Loucy (cell line): ENCODE measurements at regions not wholly inside any gene's neighbourhood (a gene's known extent, or its start where the extent isn't known, plus 50 kb on each side); places are given as distances from the start of the nearest gene placed in this dataset.

Experiments used
- EZH2phosphoT487 ChIP-seq: fragments of 200-600 bp; IDR thresholded peaks from 2 replicates; pipeline ENCODE4 v1.6.1; 2018; ENCODE audit warnings: antibody characterized with exemption, mild to moderate bottlenecking, moderate library complexity, borderline replicate concordance
- TF ChIP-seq, protein P1 (sequence below): fragments of 200-600 bp; sonication (generic); conservative IDR thresholded peaks from 2 replicates; pipeline ENCODE4 v1.5.1; 2014; ENCODE audit warnings: mild to moderate bottlenecking, antibody characterized with exemption, low read length

DNA sequence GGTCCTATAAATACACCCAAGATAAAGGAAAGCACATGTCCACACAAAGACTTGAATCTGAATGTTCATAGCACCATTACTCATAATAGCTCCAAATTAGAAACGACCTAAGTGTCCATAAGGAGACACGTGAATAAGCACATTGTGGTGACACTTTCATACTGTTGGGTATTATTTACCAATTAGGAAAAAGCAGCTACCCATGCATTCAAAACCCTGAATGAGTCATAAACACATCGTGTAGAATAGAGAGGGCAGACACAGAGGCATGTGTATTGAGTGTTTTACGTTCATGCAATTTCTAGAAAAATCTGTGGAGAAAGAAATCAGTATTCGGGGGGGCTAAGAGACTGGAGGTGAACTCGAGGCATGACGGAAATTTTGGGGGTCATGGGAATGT is 396.7 kb downstream of the THBS2 start:
- TF ChIP-seq, protein P1, sequence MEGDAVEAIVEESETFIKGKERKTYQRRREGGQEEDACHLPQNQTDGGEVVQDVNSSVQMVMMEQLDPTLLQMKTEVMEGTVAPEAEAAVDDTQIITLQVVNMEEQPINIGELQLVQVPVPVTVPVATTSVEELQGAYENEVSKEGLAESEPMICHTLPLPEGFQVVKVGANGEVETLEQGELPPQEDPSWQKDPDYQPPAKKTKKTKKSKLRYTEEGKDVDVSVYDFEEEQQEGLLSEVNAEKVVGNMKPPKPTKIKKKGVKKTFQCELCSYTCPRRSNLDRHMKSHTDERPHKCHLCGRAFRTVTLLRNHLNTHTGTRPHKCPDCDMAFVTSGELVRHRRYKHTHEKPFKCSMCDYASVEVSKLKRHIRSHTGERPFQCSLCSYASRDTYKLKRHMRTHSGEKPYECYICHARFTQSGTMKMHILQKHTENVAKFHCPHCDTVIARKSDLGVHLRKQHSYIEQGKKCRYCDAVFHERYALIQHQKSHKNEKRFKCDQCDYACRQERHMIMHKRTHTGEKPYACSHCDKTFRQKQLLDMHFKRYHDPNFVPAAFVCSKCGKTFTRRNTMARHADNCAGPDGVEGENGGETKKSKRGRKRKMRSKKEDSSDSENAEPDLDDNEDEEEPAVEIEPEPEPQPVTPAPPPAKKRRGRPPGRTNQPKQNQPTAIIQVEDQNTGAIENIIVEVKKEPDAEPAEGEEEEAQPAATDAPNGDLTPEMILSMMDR, result no peak
- no peak for TF ChIP-seq EZH2phosphoT487
